OCI-M2 (cell line): ENCODE measurements at regions not wholly inside any gene's neighbourhood (a gene's known extent, or its start where the extent isn't known, plus 50 kb on each side); places are given as distances from the start of the nearest gene placed in this dataset.
"Not testable (repeated sequence)": the region's sequence is repeated elsewhere in the genome, so short reads cannot be mapped to it uniquely, and the experiment has no call there.

Experiments used
- DNase-seq: peaks from one replicate; lab custom pipeline; 2025; ENCODE audit not compliant: unreplicated experiment; lab: John Stamatoyannopoulos, UW

GRCh38 chr4:167918077-167918476, 174.3 kb upstream of the ANXA10 start:
- no peak for DNase-seq

GRCh38 chr4:167930166-167930565, 162.2 kb upstream of the ANXA10 start:
- no peak for DNase-seq

GRCh38 chr4:167934216-167934615, 158.1 kb upstream of the ANXA10 start:
- DNase-seq = no peak

- DNase-seq = peak; percentile 26
These were observed 152.3 kb upstream of the ANXA10 start for GRCh38 chr4:167939863-167940616.

GRCh38 chr4:167943872-167944505, 148.3 kb upstream of the ANXA10 start:
- no peak for DNase-seq

GRCh38 chr4:167944721-167945120, 147.6 kb upstream of the ANXA10 start:
- no peak for DNase-seq

GRCh38 chr4:167955006-167955405, 137.3 kb upstream of the ANXA10 start:
- DNase-seq = no peak

- DNase-seq = no peak
These were observed 135.7 kb upstream of the ANXA10 start for GRCh38 chr4:167956676-167957075.

- DNase-seq = no peak
These were observed 127.5 kb upstream of the ANXA10 start for GRCh38 chr4:167964766-167965373.

GRCh38 chr4:167966143-167966542, 126.2 kb upstream of the ANXA10 start:
- no peak for DNase-seq

- no peak for DNase-seq
These were observed 118.8 kb upstream of the ANXA10 start for GRCh38 chr4:167973513-167973912.

GRCh38 chr4:167985565-167985964, 106.8 kb upstream of the ANXA10 start:
- no peak for DNase-seq

GRCh38 chr4:167986044-167986443, 106.3 kb upstream of the ANXA10 start:
- no peak for DNase-seq

- DNase-seq = no peak
These were observed 105.1 kb upstream of the ANXA10 start for GRCh38 chr4:167987285-167987684.

- DNase-seq = no peak
These were observed 102.5 kb upstream of the ANXA10 start for GRCh38 chr4:167989815-167990214.

GRCh38 chr4:168008112-168008511, 84.2 kb upstream of the ANXA10 start:
- DNase-seq = not testable (repeated sequence)

- no peak for DNase-seq
These were observed 73.2 kb upstream of the ANXA10 start for GRCh38 chr4:168019019-168019651.

- no peak for DNase-seq
These were observed 72.4 kb upstream of the ANXA10 start for GRCh38 chr4:168019921-168020320.

- no peak for DNase-seq
These were observed 70.7 kb upstream of the ANXA10 start for GRCh38 chr4:168021666-168022065.

- no peak for DNase-seq
These were observed 63.8 kb upstream of the ANXA10 start for GRCh38 chr4:168028568-168028967.

- no peak for DNase-seq
These were observed 63.3 kb upstream of the ANXA10 start for GRCh38 chr4:168028970-168029597.
